Thoracic aorta (tissue), 2 donors: ENCODE measurements at regions not wholly inside any gene's neighbourhood (a gene's known extent, or its start where the extent isn't known, plus 50 kb on each side); places are given as distances from the start of the nearest gene placed in this dataset.
A peak's percentile ranks its signal among the peaks of the same experiment; 100 is the strongest.

Experiments
- ATAC-seq: fragments of 150-250 bp; one replicate; pipeline ENCODE4 v1.8.0; 2017; ENCODE audit warnings: low read depth; ENCODE audit not compliant: insufficient number of reproducible peaks, low FRiP score
- DNase-seq: peaks from one replicate; pipeline ENCODE4 v3.0.0-alpha.2; 2020; ENCODE audit warnings: low spot score
- H3K27ac ChIP-seq, 2 donors: fragments of 200-600 bp; sonication (generic); 1 replicate in 1 of 2; 2 replicates in 1 of 2; pipeline ENCODE4 v1.5.1; 2016; ENCODE audit warnings: mild to moderate bottlenecking in 2 of 2, moderate library complexity in 2 of 2
- H3K27me3 ChIP-seq: fragments of 200-600 bp; sonication (generic); replicated peaks from 2 replicates; pipeline ENCODE4 v1.6.0; 2016; ENCODE audit warnings: mild to moderate bottlenecking; ENCODE audit not compliant: insufficient read depth
- H3K36me3 ChIP-seq: fragments of 200-600 bp; sonication (generic); one replicate; pipeline ENCODE4 v1.5.1; 2016
- H3K4me1 ChIP-seq, 2 donors: fragments of 200-600 bp; sonication (generic); 1 replicate in 1 of 2; 2 replicates in 1 of 2; pipeline versions ENCODE4 v1.5.1 to v1.6.0; 2016; ENCODE audit warnings: low read depth in 2 of 2, mild to moderate bottlenecking in 1 of 2; ENCODE audit not compliant: control insufficient read depth in 1 of 2
- H3K4me3 ChIP-seq: fragments of 200-600 bp; sonication (generic); 2 replicates; pipeline ENCODE4 v1.5.1; 2016; ENCODE audit warnings: mild to moderate bottlenecking
- H3K9me3 ChIP-seq: fragments of 200-600 bp; sonication (generic); 2 replicates; pipeline ENCODE4 v1.5.1; 2016
- TF ChIP-seq, protein P1 (sequence below): fragments of 200-600 bp; sonication (generic); IDR thresholded peaks from one replicate; pipeline ENCODE4 v1.5.1; 2019; ENCODE audit warnings: antibody characterized with exemption

DNA sequence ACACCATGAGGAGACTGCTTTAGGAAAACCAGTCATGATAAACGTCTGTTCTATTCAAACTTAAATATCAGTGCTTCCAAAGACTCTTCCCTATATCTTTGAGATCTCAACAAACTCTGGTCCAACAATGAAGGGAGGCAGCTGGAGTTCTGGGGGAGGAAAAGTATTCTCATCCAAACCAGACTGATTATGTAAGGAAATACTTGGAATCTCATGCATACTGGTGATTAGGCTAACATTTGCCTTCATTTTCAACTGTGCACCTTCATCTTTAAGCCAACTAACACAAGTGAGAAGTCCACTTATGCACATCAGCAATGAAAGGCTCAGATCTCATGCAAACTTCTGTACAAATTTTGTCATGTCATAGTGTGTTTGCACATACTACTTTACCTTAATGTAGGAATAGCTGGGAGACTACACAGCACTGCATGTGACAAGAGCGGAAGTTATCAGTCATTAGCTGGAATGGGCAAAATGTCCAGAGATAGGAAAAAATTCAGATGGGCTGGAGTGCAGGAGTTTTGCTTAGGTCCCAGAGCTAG is 67.5 kb upstream of the STK17B start:
- TF ChIP-seq, protein P1, sequence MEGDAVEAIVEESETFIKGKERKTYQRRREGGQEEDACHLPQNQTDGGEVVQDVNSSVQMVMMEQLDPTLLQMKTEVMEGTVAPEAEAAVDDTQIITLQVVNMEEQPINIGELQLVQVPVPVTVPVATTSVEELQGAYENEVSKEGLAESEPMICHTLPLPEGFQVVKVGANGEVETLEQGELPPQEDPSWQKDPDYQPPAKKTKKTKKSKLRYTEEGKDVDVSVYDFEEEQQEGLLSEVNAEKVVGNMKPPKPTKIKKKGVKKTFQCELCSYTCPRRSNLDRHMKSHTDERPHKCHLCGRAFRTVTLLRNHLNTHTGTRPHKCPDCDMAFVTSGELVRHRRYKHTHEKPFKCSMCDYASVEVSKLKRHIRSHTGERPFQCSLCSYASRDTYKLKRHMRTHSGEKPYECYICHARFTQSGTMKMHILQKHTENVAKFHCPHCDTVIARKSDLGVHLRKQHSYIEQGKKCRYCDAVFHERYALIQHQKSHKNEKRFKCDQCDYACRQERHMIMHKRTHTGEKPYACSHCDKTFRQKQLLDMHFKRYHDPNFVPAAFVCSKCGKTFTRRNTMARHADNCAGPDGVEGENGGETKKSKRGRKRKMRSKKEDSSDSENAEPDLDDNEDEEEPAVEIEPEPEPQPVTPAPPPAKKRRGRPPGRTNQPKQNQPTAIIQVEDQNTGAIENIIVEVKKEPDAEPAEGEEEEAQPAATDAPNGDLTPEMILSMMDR: no peak
- Histone ChIP-seq H3K9me3 (no peaks in the 10 kb centered on the region), H3K4me1 (peaks cover 2 to 4% of the 10 kb centered on the region in 2 donors), H3K4me3 (no peak overlapping the region), H3K36me3 (no peaks in the 10 kb centered on the region), H3K27ac (peak overlapping the region in 1 of 2 donors; percentile 5), H3K27me3 (no peaks in the 10 kb centered on the region)
- ATAC-seq (no peak), DNase-seq (no peak)

DNA sequence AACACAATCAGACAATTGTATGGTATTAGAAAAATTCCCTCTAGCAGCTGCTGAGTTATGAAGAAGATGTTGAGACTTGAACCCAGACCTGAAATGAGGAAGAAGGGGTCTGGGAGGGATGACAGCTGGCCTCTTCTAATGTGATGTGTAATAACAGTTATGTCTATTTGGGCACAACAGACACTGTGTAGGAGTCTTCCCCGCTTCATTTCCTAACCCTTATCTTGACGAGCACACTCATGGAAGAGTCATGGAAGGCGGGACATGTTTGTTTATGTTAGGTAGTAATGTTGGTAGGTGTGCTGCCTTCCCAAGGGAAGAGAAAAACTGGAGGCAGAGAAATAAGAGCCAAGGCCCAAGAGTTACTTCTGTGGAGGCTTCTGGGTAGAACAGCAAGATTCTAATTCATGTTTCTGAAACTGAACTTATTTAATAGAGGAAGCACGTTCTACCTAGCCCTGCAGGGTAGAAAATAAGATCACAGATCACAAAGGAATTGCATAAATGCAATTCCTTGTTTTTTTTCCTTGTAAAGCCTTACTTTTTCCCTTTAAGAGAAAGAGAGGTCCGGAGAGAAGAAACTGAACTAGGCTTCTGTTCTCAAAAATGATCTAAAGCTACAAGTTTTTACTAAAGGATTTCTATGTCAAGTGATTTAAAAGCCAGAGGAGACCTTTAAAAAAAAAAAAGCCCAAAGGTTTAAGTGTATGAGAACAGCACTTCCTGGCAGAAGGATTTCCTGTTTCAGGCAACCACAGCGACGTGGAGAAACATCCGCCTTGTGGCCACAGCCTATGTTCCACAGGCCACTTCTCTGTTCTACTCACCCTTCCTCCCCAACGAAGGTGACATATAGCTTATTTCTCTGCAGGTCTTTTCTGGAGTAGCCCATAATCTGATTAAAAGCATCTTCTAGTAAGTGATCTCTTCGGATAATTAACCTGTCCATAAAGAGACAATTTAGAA is 68.5 kb upstream of the STK17B start:
- H3K27ac ChIP-seq: peak overlapping the region in 1 of 2 donors; percentile 5
- no peaks in the 10 kb centered on the region for H3K9me3 ChIP-seq
- DNase-seq: no peak
- no peak for ATAC-seq
- no peaks in the 10 kb centered on the region for H3K4me1 ChIP-seq
- no peak overlapping the region for H3K4me3 ChIP-seq
- H3K27me3 ChIP-seq: no peaks in the 10 kb centered on the region
- TF ChIP-seq, protein P1: no peak
- no peaks in the 10 kb centered on the region for H3K36me3 ChIP-seq

DNA sequence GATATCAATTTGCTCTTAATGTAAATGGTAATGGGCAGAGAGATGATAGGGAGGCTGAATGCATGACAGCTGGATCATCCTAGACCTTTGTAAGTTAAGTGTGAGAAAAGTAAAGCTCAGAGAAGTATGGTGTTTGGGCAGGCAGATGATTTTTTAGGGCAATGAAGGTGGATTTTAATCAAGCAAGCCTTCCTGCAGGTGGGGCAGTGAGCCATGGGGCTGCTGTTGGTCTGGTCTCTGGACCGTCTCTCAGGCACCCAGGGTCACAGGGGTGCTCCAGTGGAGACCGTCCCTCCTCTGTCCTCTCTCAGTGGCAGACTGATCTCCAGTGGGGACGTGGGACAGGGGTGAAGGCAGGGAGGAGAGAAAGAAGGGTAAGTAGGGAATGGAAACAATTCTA is 69.8 kb upstream of the STK17B start:
- H3K27me3 ChIP-seq: no peaks in the 10 kb centered on the region
- H3K4me1 ChIP-seq: peaks cover 4% of the 10 kb centered on the region in 2 donors
- H3K36me3 ChIP-seq: no peaks in the 10 kb centered on the region
- TF ChIP-seq, protein P1: no peak
- no peak for DNase-seq
- ATAC-seq: no peak
- peak overlapping the region in 1 of 2 donors; percentile 29 for H3K27ac ChIP-seq
- no peak overlapping the region for H3K4me3 ChIP-seq
- no peaks in the 10 kb centered on the region for H3K9me3 ChIP-seq

DNA sequence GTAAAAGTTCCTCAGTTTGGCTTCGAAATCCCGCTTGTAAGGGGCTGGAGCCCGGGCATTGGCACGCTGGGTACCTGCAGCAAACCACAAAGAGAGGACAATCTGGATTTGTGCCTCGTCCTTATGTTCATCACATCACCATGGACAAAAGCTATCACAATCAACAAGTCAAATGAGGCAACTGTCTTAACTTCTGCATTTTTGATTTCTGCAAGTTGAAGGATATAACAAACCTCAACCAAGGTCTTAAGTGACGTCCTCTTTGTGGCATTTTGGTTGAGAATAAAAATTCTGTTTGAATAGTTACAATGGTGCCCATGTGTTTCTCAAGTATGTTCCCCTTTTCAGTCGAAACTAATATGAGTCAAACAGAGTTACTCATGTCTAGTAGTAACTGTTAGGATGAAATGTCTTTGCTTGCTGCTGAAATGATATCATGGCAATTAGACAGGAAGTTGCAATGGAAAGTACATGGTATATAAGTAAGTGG is 70.8 kb upstream of the STK17B start:
- TF ChIP-seq, protein P1: no peak
- H3K4me3 ChIP-seq: no peak overlapping the region
- peaks cover 11 to 13% of the 10 kb centered on the region in 2 donors for H3K4me1 ChIP-seq
- H3K9me3 ChIP-seq: no peaks in the 10 kb centered on the region
- ATAC-seq (peak; percentile 38), DNase-seq (no peak)
- no peaks in the 10 kb centered on the region for H3K36me3 ChIP-seq
- H3K27me3 ChIP-seq: no peaks in the 10 kb centered on the region
- H3K27ac ChIP-seq: peak overlapping the region in 1 of 2 donors; percentile 29

DNA sequence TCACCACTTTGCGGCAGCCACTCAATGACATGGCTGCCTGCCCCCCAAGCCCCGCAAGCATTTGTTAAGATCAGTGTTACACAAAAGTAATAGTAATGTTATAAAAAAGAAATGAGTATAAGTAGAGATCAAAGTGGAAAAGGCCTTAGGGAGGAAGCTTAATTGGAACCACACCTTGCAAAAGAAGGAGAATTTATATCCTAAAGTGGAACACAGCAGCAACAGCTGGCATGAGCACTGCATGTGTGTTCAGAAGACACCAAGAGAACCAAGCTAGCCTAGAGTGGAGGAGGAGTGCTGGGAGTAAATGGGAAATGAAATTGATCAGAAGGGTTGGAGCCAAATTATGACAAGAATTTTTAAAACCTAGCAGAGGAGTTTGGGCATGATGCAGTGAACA is 73.1 kb upstream of the STK17B start:
- Histone ChIP-seq H3K27ac (no peak overlapping the region), H3K4me1 (peaks cover 32 to 37% of the 10 kb centered on the region in 2 donors), H3K36me3 (no peaks in the 10 kb centered on the region), H3K9me3 (no peaks in the 10 kb centered on the region), H3K4me3 (no peak overlapping the region), H3K27me3 (no peaks in the 10 kb centered on the region)
- DNase-seq (no peak), ATAC-seq (no peak)
- TF ChIP-seq, protein P1: no peak
